ENCODE measurements at regions not wholly inside any gene's neighbourhood (a gene's known extent, or its start where the extent isn't known, plus 50 kb on each side); places are given as distances from the start of the nearest gene placed in this dataset.

- no peak for ATAC-seq
- TF ChIP-seq BACH2 (CRISPR knock-in tag; IDR thresholded peaks at IDR 0.05; ENCODE audit: borderline replicate concordance), result no peak
These were observed 455.6 kb upstream of the CD180 start for GRCh38 chr5:67652201-67652600.

GRCh38 chr5:67651180-67651579 is 454.6 kb upstream of the CD180 start:
- no peak for ATAC-seq
- TF ChIP-seq RARB (CRISPR knock-in tag; IDR thresholded peaks at IDR 0.05) (no peak), TSHZ2 (CRISPR knock-in tag; IDR thresholded peaks at IDR 0.05) (no peak), SNAI2 (CRISPR knock-in tag; IDR thresholded peaks at IDR 0.05) (no peak), TOX (CRISPR knock-in tag; IDR thresholded peaks at IDR 0.05; ENCODE audit: borderline replicate concordance) (no peak), OSR1 (CRISPR knock-in tag; IDR thresholded peaks at IDR 0.05) (no peak)

GRCh38 chr5:67648201-67648671 is 451.6 kb upstream of the CD180 start:
- no peak for ATAC-seq
- TF ChIP-seq PATZ1 (CRISPR knock-in tag; IDR thresholded peaks at IDR 0.05; ENCODE audit: borderline replicate concordance), result no peak
- TF ChIP-seq TSHZ2 (CRISPR knock-in tag; IDR thresholded peaks at IDR 0.05), result no peak
- TF ChIP-seq ARNTL (CRISPR knock-in tag; IDR thresholded peaks at IDR 0.05; ENCODE audit: borderline replicate concordance, low read depth), result no peak
- no peak for TF ChIP-seq CSDC2 (CRISPR knock-in tag; IDR thresholded peaks at IDR 0.05)
- no peak for TF ChIP-seq POU6F1 (CRISPR knock-in tag; IDR thresholded peaks at IDR 0.05; ENCODE audit: borderline replicate concordance, low read depth)

- ATAC-seq, result no peak
- TF ChIP-seq OSR1 (CRISPR knock-in tag; IDR thresholded peaks at IDR 0.05), result no peak
- no peak for TF ChIP-seq CSRNP3 (CRISPR knock-in tag; IDR thresholded peaks at IDR 0.05)
- no peak for TF ChIP-seq BACH2 (CRISPR knock-in tag; IDR thresholded peaks at IDR 0.05; ENCODE audit: borderline replicate concordance)
- TF ChIP-seq ZFP30 (CRISPR knock-in tag; IDR thresholded peaks at IDR 0.05), result no peak
- TF ChIP-seq GLIS3 (CRISPR knock-in tag; IDR thresholded peaks at IDR 0.05), result no peak
- no peak for TF ChIP-seq PPARA (CRISPR knock-in tag; IDR thresholded peaks at IDR 0.05; ENCODE audit: borderline replicate concordance)
- TF ChIP-seq ZNF70 (CRISPR knock-in tag; IDR thresholded peaks at IDR 0.05), result no peak
- no peak for TF ChIP-seq RARB (CRISPR knock-in tag; IDR thresholded peaks at IDR 0.05)
- no peak for TF ChIP-seq ZC3H10 (CRISPR knock-in tag; IDR thresholded peaks at IDR 0.05)
- no peak for TF ChIP-seq CREB5 (CRISPR knock-in tag; IDR thresholded peaks at IDR 0.05; ENCODE audit: low read depth)
- TF ChIP-seq POU6F1 (CRISPR knock-in tag; IDR thresholded peaks at IDR 0.05; ENCODE audit: borderline replicate concordance, low read depth), result no peak
- no peak for TF ChIP-seq ISL1 (CRISPR knock-in tag; IDR thresholded peaks at IDR 0.05)
These were observed 451.2 kb upstream of the CD180 start for GRCh38 chr5:67647772-67648171.

Data from SK-N-SH treated with all-trans-retinoic acid at 6 μM for 48 hours (cell line).